GM23248 (cell line): ENCODE measurements at regions not wholly inside any gene's neighbourhood (a gene's known extent, or its start where the extent isn't known, plus 50 kb on each side); places are given as distances from the start of the nearest gene placed in this dataset.

Source experiments
- EZH2 ChIP-seq: fragments of 200-600 bp; sonication (generic); IDR thresholded peaks from 2 replicates; pipeline ENCODE4 v1.6.1; 2018; ENCODE audit warnings: antibody characterized with exemption, mild to moderate bottlenecking; ENCODE audit not compliant: insufficient read depth, poor library complexity, severe bottlenecking
- EZH2phosphoT487 ChIP-seq: fragments of 200-600 bp; sonication (generic); IDR thresholded peaks from 2 replicates; pipeline ENCODE4 v1.6.1; 2018; ENCODE audit warnings: antibody characterized with exemption, moderate library complexity, mild to moderate bottlenecking, low read depth; ENCODE audit not compliant: insufficient read depth

DNA sequence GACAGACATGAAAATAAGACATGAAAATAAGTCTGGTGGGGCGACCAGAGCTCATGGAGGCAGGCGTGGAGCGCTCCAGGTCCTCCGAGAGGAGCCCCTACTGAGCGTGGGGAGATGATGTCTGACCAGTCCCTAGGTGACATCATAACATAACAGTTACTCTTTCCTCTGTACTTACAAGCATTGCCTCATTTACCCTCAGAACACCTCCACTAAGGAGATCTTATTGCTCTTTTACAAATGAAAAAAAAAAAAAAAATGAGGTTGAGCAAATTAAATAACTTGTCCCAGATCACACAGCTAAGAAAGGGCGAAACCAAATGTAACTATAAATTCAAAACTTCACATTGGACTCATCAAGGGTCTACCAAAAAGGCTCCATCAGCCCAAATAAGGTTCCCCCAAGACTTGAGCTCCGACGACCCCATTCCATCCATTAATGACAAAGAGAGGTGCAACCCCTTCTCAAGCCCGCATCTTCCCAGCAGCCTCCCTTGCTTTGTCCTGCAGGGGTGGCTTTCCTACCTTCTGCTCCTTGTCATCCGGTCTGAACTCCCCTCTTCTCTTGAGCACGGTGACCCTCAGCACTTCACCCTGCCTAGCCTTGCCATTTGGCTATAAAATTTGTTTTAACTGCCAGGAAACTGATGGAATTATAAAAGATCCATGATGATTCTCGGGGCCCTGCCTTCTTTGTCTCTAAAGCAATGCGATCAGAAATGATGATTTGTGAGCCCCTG lies 246.7 kb downstream of the DHX15 start:
- TF ChIP-seq EZH2 (no peak), EZH2phosphoT487 (no peak)
